ENCODE measurements at regions not wholly inside any gene's neighbourhood (a gene's known extent, or its start where the extent isn't known, plus 50 kb on each side); places are given as distances from the start of the nearest gene placed in this dataset.
A peak's percentile ranks its signal among the peaks of the same experiment; 100 is the strongest.

DNA sequence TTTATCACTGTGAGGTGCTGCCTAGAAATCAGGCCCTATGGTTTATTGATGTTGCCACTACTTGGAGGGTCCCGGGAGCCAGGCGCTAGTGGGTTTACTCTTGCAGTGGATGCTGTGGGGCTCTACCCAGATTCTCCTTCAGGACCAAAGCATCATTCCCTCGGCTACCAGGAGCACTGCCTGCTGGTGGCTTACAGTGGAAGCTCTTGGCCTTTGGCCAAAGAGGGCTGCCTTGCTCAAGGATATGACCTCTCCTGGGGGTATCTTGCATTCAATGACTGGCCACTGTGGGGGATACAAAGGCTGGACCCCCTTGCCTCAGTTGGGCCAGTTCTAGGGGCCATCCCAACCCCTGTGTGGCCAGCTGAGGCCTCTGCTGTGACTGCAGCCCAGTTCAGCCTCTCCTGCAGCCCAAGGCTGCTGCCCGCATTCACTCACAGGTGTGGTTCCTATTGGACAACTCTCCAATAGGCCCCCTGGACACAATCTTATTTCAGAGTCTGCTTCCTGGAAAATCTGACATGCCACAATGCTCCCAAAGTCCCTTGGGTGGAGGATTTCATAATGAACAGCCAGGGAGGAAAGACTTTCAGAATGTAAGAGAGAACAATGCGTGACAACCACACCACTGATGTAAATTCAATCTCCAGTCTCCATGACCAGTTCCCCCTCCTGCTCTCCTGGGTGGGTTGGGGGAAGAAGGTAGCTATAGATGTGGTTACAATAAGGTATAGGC is 196.3 kb downstream of the SNX10 start:
- DNase-seq (ENCODE audit: low spot score): no peak

DNA sequence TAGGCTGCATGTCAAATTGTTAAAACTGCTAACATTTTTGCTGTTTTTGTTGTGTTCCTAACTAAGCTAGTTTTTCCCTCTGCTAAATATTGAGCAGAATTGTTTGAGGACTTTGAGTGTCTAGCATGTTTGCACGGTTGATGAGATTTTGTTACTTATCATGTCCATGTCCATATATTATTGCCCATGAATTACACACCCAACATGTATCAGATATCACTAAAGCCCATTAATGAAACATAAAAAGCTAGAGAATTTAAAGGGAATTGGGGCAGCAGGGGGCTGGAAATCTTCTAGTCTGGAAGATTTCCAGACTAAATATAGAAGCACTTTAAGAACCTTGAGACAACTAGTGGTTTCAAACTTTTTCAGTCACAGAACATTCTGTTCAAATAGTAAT is 197.7 kb downstream of the SNX10 start:
- DNase-seq (ENCODE audit: low spot score): no peak

DNA sequence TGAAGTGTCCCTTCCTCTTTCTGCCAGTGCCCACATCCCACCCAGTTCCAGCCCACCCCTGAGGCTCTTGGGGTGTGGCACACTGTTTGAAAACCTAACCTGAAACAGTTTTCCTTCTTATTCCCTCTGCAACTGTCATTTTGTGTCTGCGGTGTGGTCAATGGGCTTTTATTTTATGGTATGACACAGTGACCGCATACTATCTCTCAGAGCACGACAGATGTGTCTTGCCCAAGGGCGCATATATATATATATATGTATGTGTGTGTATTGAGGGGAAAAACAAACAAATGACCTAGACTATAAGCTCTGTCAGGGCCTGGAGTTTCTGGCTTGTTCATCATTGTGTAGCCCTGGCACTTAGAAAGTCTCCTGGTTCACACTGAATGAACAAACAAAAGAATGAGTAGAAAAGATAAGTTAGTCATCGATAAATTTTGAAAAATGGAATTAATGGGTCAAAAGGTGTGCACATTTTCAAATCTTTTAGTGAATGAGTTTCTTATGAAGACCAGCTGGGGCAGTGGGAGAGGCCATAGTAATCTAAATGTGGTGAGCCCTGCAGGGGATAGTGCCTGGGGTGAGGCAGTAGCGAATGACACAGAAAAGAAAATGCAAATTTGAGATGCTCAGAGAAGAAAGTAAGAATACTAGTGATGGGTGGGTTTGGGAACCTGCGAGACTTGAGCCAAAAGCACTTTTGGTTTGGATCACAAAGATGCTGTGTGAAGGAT is 198.4 kb downstream of the SNX10 start:
- no peak for DNase-seq (ENCODE audit: low spot score)

DNA sequence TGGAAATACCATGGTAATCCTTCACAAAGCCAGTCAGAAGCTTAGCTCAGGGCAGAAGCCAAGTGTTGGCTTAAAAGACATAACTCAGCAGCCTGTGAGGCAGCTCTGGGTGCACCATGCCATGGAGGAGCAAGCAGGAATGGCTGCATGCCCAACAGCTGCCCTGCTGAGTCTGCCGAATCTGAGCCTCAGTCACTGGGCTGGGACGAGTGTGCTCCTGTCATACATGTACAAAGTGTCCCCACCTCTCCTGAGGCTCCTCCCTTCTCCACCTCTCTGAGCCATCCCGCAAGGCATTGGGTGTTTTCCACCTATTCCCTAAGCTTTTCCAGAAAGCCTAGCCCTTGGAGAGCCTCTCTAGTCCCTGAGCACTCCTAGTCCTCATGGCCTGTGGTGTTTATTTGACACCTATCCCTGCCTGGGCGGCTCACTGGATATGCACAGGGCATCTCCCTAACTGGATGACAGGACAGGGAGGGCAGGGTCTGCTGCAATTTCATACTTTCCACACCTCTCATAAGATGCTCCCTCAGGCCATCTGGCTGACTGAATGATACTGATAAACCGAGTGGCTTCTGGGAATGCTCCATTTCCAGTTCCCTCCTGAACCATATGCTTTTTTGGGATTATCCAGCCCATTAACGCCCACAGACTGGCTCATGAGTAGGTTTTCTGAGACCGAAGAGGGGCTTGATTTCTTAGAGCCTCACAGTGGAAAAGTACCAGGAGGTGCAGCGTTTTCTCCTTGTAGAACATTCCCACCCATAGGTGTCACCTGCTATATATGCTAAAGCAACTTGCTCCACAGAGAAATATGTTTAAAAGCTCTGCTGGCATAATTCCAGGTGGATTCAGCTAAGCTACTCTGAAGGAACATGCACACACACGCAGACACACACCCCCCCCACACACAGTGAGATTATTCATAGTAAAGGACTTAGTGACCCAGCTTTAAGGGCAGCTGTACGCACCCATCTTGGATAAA is 199.3 kb downstream of the SNX10 start:
- peak; percentile 13 for DNase-seq (ENCODE audit: low spot score)

DNA sequence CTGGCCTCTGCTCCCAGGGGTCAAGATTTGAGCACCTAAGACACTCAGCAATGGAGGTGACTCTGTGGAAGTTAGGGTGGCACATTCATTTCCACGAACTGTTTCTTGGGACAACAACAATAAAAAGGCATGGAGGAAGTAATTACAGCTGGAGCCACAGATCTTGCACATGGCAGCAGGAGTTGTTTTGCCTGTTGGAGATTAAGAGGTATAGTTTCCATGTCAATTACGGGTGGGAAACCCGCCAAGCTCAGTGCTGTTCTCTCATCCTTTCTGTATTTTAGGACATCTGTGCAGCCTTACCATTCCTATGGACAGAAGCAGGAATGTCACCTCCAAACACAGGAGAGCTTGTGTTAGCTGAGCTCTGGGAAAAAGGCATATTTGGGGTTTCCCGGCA is 201.2 kb downstream of the SNX10 start:
- no peak for DNase-seq (ENCODE audit: low spot score)

DNA sequence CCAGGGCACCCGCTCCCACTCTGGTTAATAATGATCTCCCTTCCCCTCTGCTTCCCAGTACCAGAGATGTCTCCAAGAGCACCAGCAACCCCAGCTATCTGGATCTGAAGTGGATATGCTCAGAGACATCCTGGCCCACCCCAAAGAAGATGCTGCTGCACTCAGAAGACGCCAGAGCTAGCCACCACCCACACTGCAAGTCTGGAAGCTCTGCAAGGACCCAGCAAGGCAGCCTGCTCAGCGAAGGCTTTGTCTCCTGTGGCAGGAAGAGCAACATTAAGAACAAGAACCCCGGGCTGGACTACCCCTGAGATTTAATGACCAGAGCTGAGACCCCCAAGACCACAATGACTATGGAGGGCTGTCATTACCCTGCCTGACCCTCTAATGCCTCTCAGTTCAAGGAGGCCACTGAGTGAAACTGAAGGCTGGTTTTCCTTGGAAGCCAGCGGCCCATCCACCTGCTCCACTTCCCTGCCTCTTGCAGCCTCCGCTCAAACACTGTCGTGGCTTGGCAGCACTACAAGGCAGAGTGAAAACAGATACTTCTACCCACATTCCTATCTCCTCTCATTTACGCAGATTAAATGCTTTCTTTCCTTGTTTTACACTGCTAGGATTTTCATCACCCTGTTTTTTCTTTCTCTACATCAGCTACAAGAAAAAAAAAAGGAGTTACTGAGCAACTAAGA is 202.2 kb downstream of the SNX10 start:
- DNase-seq (ENCODE audit: low spot score): no peak

DNA sequence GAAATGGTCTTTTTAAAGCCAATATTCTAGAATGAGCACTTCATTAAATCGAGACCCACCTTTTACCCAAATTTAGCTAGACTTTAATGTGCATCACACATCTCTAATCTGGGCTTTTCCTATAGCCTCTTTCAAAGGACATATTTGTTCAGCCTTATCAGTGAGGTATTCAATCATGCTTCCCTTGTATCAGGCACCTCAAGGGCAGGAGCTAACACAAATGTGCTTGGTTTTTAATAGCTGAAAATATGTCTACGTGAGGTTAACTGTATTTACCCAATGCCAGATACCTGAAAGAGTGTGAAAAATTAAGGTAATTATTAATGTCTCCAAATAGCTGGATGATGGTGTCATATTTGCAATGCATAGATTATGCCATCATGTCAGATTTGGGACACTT is 203.9 kb downstream of the SNX10 start:
- DNase-seq (ENCODE audit: low spot score): no peak

DNA sequence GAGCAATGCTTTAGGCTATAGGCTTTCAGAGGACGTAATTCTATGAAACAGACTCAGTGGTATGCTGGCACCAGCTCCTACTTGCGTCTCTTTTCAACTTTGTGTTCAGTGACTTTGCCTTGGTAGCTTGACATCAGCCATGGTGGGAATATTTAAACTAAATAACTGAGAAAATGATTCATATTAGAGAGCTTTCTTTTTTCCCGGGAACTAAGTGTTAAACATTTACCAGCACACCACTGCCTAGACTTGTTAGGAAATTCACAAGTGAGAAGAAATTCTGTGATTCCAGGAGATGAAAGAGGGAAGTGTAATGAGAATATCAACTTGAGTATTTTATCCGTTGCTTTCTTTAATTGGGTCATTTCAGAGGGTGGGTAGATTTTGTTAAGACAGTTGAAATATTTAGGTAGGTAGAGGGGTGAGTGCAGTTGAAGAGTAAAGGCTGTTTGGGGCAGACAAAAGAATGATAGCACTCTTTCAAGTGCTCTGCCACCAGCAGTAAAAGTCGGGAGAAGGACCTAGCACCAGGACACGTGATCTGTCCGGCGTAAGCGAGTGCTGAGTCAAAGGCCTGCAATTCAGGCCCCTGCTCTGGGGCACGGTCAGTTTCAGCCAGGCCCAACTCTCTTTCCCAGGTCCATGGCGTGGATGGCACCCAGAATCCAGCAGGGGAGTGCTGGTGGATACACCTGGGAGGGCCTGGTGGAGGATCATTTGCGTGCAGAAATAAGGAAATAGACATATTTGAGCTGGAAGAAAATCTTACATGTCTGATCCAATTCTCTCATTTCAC is 206.3 kb downstream of the SNX10 start:
- no peak for DNase-seq (ENCODE audit: low spot score)

DNA sequence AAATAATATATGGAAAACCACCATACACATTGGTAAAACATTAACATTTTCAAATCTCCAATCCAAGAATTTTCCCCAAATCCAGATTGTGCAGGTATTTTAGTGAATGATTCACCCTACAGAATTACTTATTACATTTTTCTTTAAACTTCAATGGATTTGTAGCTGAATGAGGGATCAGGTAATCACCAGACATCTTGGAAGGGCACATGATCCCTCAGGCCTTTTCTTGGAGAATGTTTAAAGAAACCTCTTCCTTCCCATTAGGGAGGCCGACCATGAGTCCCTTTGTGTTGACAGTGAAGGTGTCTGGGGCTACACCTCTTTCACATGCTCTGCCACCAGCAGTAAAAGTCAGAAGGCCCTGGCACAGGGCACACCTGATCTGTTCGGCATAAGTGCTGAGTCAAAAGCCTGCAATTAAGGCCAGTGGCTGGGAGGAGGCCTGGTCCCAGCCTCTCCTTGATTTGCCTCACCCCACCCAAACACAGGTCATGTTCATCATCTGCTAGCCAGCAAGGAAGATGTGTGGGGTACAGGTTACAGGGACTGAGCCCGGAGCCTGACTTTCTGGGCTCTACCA is 207.7 kb downstream of the SNX10 start:
- no peak for DNase-seq (ENCODE audit: low spot score)

DNA sequence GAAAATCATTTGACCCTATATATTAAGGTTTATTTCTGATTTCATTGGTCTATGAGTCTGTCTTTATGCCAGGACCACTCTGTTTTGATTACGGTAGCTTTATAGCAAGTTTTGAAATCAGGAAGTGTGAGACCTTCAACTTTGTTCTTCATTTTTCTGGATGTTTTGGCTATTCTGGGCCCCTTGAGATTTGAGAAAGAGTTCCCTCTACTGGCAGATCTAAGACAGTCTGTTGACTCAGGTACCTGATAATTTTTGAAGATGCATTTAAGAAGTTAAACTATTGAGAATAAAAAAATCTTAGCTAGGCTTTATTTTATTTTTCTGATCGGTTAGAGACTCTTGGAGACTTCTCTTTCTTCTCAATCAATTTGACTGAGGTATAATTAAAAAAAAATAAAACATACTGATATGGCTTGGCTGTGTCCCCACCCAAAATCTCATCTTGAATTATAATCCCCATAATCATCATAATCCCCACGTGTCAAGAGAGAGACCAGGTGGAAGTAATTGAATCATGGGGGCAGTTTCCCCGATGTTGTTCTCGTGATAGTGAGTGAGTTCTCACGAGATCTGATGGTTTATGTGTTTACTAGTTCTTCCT is 209.2 kb downstream of the SNX10 start:
- peak; percentile 45 for DNase-seq (ENCODE audit: low spot score)

DNA sequence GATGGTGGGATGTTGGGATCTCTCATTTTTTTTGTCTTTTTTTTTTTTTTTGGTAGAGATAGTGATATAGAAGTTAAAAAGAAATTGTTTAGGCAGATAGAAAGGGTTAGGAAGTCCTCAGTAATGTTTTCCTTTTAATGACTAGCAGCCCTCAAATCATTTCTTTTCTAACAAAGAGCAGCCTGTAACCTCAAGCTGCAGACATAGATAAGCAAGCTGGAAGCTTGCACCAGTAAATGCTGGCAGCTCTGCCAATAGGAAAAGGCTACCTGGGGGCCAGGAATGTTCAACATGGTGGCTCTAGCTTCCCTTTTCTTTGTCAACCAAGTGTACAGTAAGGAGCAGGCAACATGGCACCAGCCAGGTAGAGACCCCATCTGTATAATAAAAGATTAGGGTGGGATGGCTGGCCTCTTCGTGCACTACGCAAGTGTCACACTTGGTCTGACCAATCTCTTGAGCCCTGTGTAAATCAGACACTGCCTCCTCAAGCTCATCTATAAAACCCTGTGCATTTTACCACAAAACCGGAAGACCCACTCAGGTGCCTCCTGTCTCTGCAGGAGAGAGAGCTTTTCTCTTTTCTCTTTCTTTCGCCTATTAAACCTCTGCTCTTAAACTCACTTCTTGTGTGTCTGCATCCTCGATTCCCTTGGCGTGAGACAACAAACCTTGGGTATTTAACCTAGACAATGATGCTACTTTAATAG is 212.9 kb downstream of the SNX10 start:
- no peak for DNase-seq (ENCODE audit: low spot score)

DNA sequence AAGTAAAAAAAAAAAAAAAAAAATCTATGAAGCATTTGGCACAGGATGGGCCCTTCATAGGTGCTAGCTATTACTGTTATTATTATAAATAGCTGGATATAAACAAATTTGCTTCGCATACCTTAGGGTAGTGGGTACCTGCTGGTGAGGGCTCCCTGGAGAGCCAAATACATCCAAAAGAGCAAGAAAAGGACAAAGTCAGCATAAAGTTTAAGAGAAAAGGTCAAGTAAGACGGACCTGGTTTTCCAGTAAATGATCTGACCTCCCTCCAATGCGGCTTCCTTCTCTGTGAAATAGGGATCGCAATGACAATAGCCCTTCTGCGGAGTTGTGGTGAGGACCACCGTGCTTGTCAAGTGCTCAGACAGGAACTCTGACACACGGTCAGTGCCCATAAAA is 214.5 kb downstream of the SNX10 start:
- DNase-seq (ENCODE audit: low spot score): no peak

DNA sequence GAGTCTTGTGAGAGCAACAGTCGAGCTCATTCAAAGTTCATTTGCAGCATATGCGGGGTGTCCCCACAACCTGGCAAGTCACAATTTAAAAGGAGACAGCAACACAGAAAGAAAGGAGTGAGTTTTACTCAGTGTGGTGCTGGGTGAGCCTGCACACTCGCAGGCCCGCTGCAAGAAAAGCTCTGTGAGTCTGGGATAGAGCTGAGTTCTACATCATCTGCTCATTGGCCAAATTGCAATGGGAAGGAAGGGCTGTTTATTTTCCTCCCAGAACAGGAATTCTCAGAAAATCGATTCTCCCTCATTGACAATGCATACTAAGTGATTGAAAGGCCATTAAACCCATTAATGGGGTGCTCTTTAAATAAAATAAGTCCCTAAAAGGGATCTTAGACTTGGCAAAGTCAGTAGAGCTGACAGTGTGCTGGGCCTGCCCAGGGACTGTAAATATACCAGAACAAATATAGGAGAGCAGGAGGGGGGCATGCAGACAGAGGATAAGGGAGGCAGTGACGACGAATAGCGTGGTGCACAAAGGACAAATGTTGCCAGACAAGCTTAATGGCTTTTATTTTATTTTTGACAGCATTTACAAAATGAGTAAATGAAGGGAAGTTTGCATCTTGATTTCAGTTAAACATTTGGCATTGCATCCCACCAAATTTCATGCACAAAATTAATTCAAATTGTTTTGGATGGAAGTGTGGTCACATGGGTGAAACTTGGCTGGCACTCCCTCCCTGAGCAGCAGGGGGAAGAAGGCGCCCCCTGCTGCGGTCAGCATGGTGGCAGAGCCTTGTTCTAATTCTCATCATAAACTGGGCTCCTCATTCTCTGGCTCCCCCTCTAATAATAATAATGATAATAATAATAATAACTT is 215.7 kb downstream of the SNX10 start:
- no peak for DNase-seq (ENCODE audit: low spot score)

DNA sequence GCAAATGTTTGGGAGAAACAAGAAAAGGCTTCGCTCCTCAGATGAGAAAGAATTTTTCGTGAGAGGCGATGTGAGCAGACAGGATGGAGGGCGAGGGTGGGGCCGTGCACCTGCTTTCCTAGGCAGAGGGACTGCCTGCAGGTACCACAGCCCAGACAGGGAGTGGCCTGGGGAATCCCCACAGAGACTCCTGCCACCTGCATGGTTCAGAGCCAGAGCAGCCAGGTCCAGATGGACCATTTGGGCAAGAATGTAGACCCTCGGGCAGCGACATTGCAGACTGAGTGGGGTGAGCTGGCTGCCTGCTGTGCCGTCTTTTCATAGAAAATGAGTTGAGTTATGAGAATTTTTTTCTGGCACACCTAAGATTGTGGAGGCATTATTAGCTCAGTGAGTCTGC is 216.8 kb downstream of the SNX10 start:
- DNase-seq (ENCODE audit: low spot score): no peak

DNA sequence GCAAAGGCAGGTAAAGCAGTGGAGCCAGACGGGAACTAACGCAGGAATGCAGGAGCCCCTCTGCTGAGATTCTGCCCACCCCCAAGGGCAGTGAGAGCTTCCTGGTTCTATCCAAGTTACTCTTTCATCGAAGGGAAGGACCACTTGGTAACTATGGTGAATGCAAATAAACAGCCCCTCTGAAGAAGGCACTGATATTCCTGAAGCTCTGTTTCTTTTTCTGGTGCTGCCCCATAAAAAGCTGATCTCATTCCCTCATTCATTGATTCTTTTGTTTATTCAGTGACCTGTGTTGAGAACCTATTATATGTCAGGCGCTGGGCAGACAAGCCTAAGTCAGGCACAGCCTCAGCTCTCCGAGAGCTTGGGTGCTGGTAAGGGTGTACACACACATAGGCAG is 217.3 kb downstream of the SNX10 start:
- DNase-seq (ENCODE audit: low spot score): no peak

DNA sequence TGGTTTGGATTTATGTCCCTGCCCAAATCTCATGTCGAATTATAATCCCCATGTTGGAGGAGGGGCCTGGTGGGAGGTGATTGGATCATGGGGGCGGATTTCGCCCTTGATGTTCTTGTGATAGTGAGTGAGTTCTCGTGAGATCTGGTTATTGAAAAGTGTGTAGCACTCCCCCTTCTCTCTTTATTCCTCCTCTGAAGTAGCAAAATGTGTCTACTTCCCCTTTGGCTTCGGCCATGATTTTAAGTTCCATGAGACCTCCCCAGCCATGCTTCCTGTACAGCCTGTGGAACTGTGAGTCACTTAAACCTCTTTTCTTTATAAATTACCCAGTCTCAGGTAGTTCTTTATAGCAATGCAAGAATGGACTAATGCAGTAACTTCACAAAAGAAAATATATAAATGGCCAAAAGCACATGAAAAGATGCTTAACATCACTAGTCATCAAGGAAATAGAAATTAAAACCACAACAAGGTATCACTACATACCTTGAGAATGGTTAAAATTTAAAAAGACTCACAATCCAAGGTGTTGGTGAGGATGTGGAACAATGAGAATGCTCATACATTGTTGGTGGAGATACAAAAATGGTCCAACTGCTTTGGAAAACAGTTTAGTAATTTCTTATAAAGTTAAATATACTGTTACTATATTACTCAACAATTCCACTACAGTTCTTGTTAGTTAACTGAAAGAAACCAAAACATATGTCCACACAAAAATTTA is 218.7 kb downstream of the SNX10 start:
- no peak for DNase-seq (ENCODE audit: low spot score)

DNA sequence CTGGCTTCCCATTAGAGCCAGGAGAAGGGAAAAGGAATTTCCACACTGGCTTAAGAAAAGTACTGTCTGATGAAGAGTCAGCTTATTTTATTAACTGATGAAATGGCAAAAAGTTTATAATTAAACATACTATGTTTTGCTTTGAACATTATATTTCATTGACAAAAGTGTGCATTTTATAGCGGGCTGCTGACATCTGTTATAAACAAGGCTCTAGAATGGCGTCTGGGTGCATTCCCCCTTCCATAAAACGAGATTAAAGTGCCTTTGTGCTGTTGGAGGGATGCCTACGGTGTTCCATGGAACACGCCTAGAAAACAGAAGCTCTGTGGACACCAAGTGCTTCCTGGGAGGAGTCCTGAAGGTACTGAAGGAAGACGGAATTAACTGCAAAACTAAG is 220.2 kb downstream of the SNX10 start:
- no peak for DNase-seq (ENCODE audit: low spot score)

DNA sequence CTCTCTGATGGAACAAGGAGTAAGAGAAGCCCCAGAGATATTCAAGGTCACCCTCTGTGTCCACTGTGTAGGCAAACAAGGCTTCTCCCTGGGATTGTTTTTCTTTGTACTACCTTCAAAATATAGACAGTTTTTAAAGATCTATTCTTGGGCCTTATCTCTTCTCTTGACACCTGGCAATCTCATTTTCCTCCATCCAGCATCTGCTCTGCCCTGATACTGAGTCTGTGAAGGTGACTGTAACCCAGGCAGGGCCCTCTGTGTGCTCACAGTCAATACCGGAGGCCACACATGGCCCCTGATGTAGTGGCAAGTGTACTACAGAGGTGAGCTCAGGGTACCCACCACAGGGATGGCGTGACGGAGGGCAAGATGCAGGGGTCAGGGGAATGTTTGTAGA is 221.1 kb downstream of the SNX10 start:
- no peak for DNase-seq (ENCODE audit: low spot score)

All from SK-N-DZ (cell line).